A549 (cell line): ENCODE measurements at regions not wholly inside any gene's neighbourhood (a gene's known extent, or its start where the extent isn't known, plus 50 kb on each side); places are given as distances from the start of the nearest gene placed in this dataset.

Experiments used
- ATAC-seq, 2 experiments: fragments of 200-7000 bp in 1 of 2; fragments of >200 bp in 1 of 2; cut with Nextera tagmentation in 1 of 2; cut with Tn5 transposase in 1 of 2; 3 replicates each; pipeline versions ENCODE4 v1.8.0 to v1.9.1; 2018 to 2020; ENCODE audit warnings: mild to moderate bottlenecking in 1 of 2, moderate library complexity in 1 of 2
- CTCF ChIA-PET: fragments of 300-600 bp; sonication (Branson Sonifier 250); formaldehyde crosslinking; extraction: SDS; loops from one replicate; lab custom pipeline; 2021; ENCODE audit warnings: antibody characterized with exemption, inconsistent platforms; lab: Yijun Ruan, JAX
- POLR2A ChIA-PET: fragments of 350-600 bp; formaldehyde crosslinking; extraction: SDS; loops from one replicate; lab custom pipeline; 2021; ENCODE audit warnings: antibody characterized with exemption, inconsistent platforms; lab: Yijun Ruan, JAX
- DNase-seq, 2 experiments: peaks; one replicate each; pipeline versions ENCODE4 v3.0.0 to v3.0.0-alpha.2; 2011 to 2016; ENCODE audit warnings: low read depth in 1 of 2, low spot score in 1 of 2
- FAIRE-seq: peaks from 2 replicates; lab custom pipeline; 2011; peaks lifted over from hg19 to GRCh38; lab: Jason Lieb, UNC
- H3K27ac ChIP-seq, 2 experiments: fragments of >200 bp; sonication (Bioruptor Twin); formaldehyde crosslinking; 3 replicates each; pipeline ENCODE4 v1.5.1; 2016 to 2017
- H3K4me1 ChIP-seq: fragments of >200 bp; sonication (Bioruptor Twin); formaldehyde crosslinking; 3 replicates; pipeline ENCODE4 v1.6.1; 2016
- H3K4me2 ChIP-seq: fragments of >200 bp; sonication (Bioruptor Twin); formaldehyde crosslinking; 3 replicates; pipeline ENCODE4 v1.6.1; 2016
- H3K4me3 ChIP-seq: fragments of >200 bp; sonication (Bioruptor Twin); formaldehyde crosslinking; 3 replicates; pipeline ENCODE4 v1.5.1; 2016
- H3K9me3 ChIP-seq: fragments of >200 bp; sonication (Bioruptor Twin); formaldehyde crosslinking; 3 replicates; pipeline ENCODE4 v1.6.1; 2016
- BCL3 ChIP-seq: fragments of >200 bp; sonication (Bioruptor Twin); formaldehyde crosslinking; IDR thresholded peaks from 3 replicates; pipeline ENCODE4 v1.6.1; 2016
- CHD2 ChIP-seq: fragments of 150-350 bp; IDR thresholded peaks from 2 replicates; pipeline ENCODE4 v1.6.1; 2014; ENCODE audit warnings: low read length; ENCODE audit not compliant: partially characterized antibody
- E2F6 ChIP-seq: IDR thresholded peaks from 2 replicates; pipeline ENCODE4 v1.6.1; 2012; ENCODE audit warnings: low read depth, borderline replicate concordance
- ELK1 ChIP-seq: fragments of 150-350 bp; IDR thresholded peaks from 2 replicates; pipeline ENCODE4 v1.6.1; 2014; ENCODE audit warnings: low read depth, mild to moderate bottlenecking, low read length
- EP300 ChIP-seq, 2 experiments: fragments of >200 bp; sonication (Bioruptor Twin); formaldehyde crosslinking; IDR thresholded peaks; 2 replicates in 1 of 2; 3 replicates in 1 of 2; pipeline ENCODE4 v1.6.1; 2016 to 2017
- FOXS1 ChIP-seq: fragments of 250-450 bp; sonication (Bioruptor Pico); IDR thresholded peaks from 2 replicates; pipeline ENCODE4 v1.5.0; 2020; ENCODE audit warnings: mild to moderate bottlenecking, moderate library complexity
- GATA3 ChIP-seq: IDR thresholded peaks from 2 replicates; pipeline ENCODE4 v1.6.1; 2012; ENCODE audit warnings: borderline replicate concordance
- HEYL ChIP-seq: fragments of 250-450 bp; sonication (Bioruptor Pico); IDR thresholded peaks from 2 replicates; pipeline ENCODE4 v1.8.0; 2021; ENCODE audit warnings: mild to moderate bottlenecking, moderate library complexity
- HMGXB4 ChIP-seq: fragments of 250-450 bp; sonication (Bioruptor Pico); IDR thresholded peaks from 2 replicates; pipeline ENCODE4 v1.5.0; 2021; ENCODE audit warnings: mild to moderate bottlenecking, moderate library complexity, borderline replicate concordance
- KDM1A ChIP-seq: fragments of 200-600 bp; sonication (generic); IDR thresholded peaks from 2 replicates; pipeline ENCODE4 v1.6.1; 2016; ENCODE audit warnings: low read depth, mild to moderate bottlenecking
- MAFK ChIP-seq: fragments of 450-650 bp; IDR thresholded peaks from 2 replicates; pipeline ENCODE4 v1.6.1; 2014; ENCODE audit not compliant: partially characterized antibody
- MAX ChIP-seq: IDR thresholded peaks from 2 replicates; pipeline ENCODE4 v1.6.1; 2012
- NFE2L2 ChIP-seq: fragments of 150-350 bp; conservative IDR thresholded peaks from 2 replicates; pipeline ENCODE4 v1.6.1; 2014; ENCODE audit warnings: low read length
- PBX3 ChIP-seq: IDR thresholded peaks from 2 replicates; pipeline ENCODE4 v1.6.1; 2012
- RCOR1 ChIP-seq: fragments of 150-350 bp; IDR thresholded peaks from 2 replicates; pipeline ENCODE4 v1.6.1; 2014; ENCODE audit warnings: antibody characterized with exemption, low read length, low read depth
- TFCP2L1 ChIP-seq: fragments of 250-450 bp; sonication (Bioruptor Pico); IDR thresholded peaks from 2 replicates; pipeline ENCODE4 v1.5.0; 2021; ENCODE audit warnings: mild to moderate bottlenecking
- TP53 ChIP-seq: fragments of 250-450 bp; sonication (Bioruptor Pico); IDR thresholded peaks from 2 replicates; pipeline ENCODE4 v1.5.0; 2021; ENCODE audit warnings: mild to moderate bottlenecking, moderate library complexity
- ZFP36 ChIP-seq: fragments of 450-650 bp; IDR thresholded peaks from 2 replicates; pipeline ENCODE4 v1.6.1; 2014; ENCODE audit warnings: borderline replicate concordance; ENCODE audit not compliant: partially characterized antibody
- ZSCAN20 ChIP-seq: fragments of 250-450 bp; sonication (Bioruptor Pico); IDR thresholded peaks from 2 replicates; pipeline ENCODE4 v1.8.0; 2022; ENCODE audit warnings: mild to moderate bottlenecking, moderate library complexity
- WGBS: methylation state at CpG from one replicate; pipeline ENCODE4 v1.1.6; 2017; ENCODE audit errors: missing lambda C conversion rate; 5-methylcytosine and 5-hydroxymethylcytosine counted together

GRCh38 chr2:145199042-145199441 is 679.1 kb upstream of the ZEB2 start (continued):
- no peak for TF ChIP-seq ELK1

GRCh38 chr2:145198555-145198954 is 678.6 kb upstream of the ZEB2 start:
- no peak for DNase-seq
- Histone ChIP-seq H3K27ac (no peak overlapping the region), H3K4me1 (no peaks in the 10 kb centered on the region), H3K4me3 (no peak overlapping the region), H3K4me2 (no peak overlapping the region), H3K9me3 (no peaks in the 10 kb centered on the region)
- ChIA-PET CTCF (no interaction called here), POLR2A (no interaction called here)
- peak; percentile 12 for TF ChIP-seq MAFK
- TF ChIP-seq CHD2: no peak
- TF ChIP-seq FOXS1 (CRISPR knock-in tag): no peak
- no peak for FAIRE-seq
- 95% methylated on average over 2 of the region's 2 CpGs for WGBS
- no peak for ATAC-seq

- Histone ChIP-seq H3K27ac (no peak overlapping the region), H3K4me2 (no peak overlapping the region), H3K4me1 (no peaks in the 10 kb centered on the region), H3K4me3 (no peak overlapping the region), H3K9me3 (no peaks in the 10 kb centered on the region)
- WGBS: 93% methylated on average over 3 of the region's 3 CpGs
- no peak for ATAC-seq
- DNase-seq: no peak
- CTCF ChIA-PET: no interaction called here
- POLR2A ChIA-PET: no interaction called here
- TF ChIP-seq EP300 (IDR thresholded peaks at IDR 0.05) (no peak), HMGXB4 (CRISPR knock-in tag) (no peak), PBX3 (no peak), NFE2L2 (no peak), RCOR1 (no peak), HEYL (no peak), TFCP2L1 (no peak), KDM1A (no peak), GATA3 (no peak), BCL3 (no peak), ZSCAN20 (CRISPR knock-in tag) (no peak), E2F6 (no peak), MAX (no peak), TP53 (CRISPR knock-in tag) (no peak), ZFP36 (no peak)
- no peak for FAIRE-seq
These were observed 678.0 kb upstream of the ZEB2 start for GRCh38 chr2:145197944-145198343.
